HT-29 (cell line): ENCODE measurements at regions not wholly inside any gene's neighbourhood (a gene's known extent, or its start where the extent isn't known, plus 50 kb on each side); places are given as distances from the start of the nearest gene placed in this dataset.
"Not testable (repeated sequence)": the region's sequence is repeated elsewhere in the genome, so short reads cannot be mapped to it uniquely, and the experiment has no call there.

Source experiments
- DNase-seq: peaks from one replicate; pipeline ENCODE4 v3.0.0-alpha.2; 2015; ENCODE audit warnings: low spot score

DNA sequence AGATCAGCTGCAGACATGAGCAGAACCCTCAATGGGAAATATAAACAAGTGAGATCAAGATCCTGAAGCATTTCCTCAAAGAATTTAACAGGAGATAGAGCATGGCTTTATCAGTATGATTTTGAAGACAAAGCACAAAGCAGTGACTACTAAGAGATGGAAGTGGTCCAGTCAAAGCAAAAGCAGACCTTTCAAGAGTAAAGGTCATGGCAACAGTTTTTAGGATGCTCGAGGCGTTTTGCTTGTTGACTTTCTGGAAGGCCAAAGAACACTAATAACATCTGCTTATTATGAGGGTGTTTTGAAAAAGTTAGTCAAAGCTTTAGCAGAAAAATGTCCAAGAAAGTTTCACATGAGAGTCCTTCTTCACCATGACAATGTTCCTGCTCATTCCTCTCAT is 128.5 kb downstream of the KCNE4 start:
- DNase-seq = no peak

DNA sequence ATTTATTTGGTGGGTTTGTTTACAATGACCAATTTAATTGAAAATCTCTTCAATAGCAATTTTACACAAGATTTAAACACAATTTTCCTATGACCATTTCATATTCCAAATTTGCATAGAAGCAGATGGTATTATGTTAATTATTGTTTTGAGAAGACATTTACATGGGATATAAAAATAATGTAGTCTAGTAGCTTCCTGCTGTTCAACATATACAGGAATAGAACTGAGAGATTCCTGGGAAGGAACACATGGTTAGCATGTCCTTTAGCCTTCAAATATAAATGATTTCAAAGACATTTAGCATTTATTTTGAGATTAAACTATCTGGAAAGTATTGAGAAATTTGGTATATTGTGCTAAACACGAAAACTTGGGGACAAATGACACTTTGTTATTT is 129.6 kb downstream of the KCNE4 start:
- no peak for DNase-seq

DNA sequence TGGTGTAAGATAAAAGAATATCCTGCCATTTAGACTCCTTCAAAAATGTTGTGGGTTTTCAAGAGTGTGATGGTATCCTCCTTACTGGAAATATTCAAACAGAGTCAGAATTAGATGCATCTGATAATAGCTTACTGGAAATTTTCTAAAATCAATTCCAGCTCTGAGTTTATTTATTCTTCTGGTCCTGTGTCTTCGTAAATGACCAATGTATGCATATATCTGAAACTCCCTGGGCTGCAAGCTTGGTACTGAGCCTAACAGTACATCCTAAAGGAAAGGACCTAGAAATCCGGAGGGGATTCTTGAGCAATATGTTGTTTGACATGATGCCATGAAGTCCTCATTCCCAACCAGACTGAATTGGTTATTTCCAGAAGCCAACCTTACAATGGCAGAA is 130.4 kb downstream of the KCNE4 start:
- no peak for DNase-seq

DNA sequence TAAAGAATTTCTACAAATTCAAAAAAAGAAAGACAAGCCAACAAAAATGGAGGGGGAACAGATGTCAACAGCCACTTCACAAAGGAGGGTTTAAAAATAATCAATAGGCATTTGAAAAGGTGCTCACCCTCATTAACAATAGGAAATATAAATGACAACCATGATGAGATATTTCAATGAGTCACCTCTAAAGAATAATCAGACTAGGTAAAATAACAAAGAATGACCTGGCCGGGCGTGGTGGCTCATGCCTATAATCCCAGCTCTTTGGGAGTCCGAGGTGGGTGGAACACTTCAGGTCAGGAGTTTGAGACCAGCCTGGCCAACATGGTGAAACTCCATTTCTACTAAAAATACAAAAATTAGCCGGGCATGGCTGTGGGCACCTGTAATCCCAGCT is 133.6 kb downstream of the KCNE4 start:
- DNase-seq = no peak

DNA sequence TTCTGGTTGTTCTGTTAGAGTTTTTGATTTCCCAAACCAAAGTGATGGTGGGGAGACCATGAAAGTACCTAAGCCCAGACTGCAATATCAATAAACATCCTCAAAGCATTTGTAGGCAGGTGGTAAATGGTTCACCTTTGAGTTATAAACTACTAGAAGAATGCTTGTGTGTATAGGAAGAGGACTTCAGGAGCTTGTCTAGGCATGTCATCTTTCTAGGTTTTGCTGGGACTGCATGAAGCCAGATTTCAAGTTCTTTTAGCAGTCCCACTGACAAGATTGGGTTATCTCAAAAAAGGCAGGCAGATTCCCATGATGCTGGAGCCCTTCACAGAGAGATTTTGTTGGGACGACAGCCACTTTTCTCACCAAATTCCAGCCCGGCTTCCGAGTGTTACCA is 135.3 kb downstream of the KCNE4 start:
- DNase-seq = no peak

DNA sequence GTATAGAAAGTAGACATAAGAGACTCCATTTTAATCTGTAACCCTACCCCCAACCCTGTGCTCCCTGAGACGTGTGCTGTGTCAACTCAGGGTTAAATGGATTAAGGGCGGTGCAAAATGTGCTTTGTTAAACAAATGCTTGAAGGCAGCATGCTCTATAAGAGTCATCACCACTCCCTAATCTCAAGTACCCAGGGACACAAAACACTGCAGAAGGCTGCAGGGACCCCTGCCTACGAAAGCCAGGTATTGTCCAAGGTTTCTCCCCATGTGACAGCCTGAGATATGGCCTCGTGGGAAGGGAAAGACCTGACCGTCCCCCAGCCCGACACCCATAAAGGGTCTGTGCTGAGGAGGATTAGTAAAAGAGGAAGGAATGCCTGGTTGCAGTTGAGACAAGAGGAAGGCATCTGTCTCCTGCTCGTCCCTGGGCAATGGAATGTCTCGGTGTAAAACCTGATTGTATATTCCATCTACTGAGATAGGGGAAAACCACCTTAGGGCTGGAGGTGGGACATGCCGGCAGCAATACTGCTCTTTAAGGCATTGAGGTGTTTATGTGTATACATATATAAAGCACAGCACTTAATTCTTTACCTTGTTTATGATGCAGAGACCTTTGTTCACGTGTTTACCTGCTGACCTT is 138.7 kb downstream of the KCNE4 start:
- not testable (repeated sequence) for DNase-seq

DNA sequence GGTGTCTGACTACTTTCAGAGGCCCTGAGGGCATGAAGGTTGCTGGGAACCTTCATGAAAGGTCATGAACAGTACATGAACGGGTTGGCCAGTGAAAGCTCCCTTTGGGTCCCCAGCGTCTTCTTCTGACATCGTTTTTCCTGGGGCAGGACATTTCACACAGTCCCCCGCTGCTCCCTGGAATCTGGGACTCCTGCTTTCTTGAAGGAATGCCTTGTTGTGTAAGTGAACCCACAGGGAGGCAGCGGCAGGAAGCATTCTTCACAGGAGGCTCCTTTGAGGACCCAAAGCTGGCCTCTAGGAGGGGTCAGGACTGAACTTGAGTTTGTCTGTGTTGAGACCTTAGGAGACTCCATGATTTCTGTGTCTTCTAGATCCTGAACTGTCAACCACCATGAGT is 144.3 kb downstream of the KCNE4 start:
- no peak for DNase-seq

DNA sequence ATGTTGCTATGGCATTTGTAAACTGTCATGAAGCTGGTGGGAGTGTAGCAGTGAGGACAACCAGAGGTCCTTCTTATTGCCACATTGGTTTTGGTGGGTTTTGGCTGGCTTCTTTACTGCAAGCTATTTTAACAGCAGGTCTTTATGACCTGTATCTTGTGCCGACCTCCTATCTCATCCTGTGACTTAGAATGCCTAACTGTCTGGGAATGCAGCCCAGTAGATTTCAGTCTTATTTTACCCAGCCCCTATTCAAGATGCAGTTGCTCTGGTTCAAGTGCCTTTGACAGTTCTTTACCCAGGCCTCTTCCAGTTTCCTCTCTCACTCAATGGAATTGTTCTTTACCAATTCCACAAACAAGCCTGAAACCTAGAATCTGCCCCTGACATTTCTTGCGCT is 145.1 kb downstream of the KCNE4 start:
- no peak for DNase-seq

DNA sequence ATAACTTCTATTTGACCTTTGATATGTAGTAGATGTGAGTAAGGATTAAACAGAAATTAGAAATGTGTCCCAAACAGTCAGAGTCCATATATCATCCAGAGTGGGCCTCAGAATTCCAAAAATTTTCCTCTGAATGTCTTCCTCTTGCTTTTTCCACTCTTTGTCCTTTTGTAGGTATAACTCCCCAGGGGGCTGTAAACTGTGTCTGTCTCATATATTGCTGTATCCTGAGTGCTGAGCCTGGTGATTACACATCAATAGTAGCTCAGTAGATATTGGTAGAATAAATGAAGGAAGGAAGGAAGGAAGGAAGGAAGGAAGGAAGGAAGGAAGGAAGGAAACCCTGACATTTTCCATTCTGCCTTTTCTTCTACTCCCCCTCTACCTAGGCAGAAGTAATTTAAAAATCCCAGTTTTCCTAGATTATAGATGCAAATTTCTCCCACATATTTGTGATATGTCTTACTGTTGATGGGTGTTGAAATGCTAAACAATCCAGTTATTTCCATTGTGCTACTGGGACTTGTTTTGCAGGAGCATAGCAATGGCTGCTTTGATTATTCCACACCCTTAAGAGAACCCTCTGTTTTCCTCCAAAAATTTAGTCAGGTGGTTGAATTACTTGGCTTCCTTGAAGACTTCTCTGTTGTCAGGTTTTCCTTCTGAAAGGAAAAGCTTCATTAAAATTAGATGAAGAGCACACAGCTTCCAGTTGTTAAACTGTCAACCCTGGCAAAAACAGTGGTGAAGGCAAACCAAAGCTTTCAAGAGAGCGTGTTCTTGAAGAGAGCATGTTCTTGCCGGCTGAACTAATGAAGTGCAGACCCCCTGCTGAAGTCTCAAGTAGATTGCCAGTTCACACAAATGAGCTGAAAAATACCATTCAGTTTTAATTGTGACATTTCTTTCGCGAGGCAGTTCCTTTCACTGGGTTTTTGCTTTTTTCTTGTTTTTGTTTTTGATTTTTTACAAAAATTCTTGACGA is 147.8 kb downstream of the KCNE4 start:
- DNase-seq = no peak

DNA sequence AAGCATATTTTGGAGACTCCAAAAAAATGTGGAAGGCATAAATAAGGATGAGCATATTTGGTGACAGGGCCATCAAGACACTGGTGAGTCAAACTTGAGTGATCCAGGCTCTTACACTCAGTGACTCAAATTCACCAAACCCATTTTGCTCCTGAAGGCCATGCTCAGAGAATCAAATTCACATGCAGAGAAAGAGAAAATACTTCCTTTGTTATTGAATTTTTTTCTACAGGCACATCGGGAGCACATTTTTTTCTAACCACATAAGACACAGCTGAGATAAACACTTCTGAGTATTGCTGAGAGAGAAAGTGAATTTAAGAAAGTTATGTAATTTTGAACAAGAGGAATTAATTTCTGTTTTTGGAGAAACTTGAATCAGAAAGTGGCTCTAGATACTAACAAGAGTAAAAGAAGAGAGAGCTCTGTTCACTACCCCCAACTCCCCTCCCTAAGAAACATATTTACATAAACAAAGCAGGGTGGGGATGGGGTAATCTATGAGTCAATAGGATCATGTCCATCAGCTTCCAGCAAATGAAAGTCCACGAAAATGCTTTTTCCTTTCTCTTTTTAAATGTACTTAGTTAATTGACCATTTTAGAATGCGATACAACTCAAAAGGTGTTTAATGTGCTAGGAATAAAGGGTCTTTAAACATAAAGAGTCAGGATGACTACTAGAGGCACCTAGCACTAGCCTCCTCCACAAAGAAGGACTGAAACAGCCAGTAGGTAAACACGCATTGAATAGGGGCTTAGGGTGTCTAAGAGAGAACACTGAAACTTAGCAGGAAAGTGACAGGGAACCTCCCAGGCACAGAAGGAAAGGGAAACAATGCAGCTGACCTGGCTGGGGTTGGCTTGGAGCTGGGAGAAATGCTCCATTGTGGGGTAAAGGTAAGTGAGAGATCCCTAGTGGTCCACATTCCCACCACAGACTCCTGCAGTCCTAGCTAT is 152.3 kb downstream of the KCNE4 start:
- DNase-seq = no peak

DNA sequence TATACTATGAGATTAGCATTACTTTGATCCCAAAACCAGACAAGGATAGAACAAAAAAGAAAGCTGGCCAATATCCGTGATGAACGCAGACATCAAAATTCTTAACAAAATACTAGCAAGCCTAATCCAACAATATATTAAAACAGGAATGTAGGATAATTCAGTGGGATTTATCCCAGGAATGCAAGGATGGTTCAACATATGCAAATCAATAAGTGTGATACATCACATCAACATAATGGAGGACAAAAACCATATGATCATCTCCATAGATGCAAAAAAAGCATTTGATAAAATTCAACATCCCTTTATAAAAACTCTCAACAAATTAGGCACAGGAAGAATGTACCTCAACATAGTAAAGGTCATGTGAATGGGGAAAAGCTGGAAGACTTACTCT is 158.5 kb downstream of the KCNE4 start:
- no peak for DNase-seq

DNA sequence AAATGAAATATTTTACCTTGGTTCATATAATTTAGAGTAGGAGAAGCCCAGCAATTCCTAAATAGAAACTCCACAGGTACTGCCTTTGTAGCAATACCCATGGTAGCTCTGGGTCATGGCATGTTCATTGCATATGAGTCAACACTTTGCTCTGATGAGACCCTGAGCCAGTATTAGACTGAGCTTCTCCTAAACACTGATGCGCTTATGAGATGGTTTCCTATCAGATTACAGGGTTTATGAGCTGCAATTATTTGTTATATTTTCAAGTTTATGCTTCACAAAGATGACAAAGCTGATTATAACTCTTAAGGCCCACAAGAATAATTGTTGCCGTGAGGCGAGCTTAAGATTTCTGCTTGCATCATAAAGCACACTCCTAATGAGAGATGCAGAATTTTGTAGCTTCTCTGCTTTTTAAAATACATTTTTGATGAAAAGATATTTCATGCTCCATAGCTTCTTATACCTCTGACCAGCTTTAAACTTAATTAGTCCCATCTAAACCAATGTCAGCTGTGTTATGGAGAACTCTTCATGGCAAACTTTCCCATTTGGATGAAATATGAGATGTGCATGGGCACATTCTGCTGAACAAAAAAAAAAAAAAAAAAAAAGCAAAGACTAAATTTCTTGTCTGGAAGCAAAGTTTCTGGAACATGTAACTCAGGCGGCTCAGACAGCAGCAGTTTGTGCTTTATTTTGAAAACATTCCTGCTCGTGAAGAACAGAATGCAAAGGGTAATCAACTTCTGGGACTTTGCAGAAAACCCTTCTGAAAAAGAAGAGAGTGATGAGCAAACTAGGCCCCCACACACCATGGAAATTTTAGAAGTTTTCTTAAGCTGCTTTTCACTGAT is 162.6 kb downstream of the KCNE4 start:
- DNase-seq = no peak

DNA sequence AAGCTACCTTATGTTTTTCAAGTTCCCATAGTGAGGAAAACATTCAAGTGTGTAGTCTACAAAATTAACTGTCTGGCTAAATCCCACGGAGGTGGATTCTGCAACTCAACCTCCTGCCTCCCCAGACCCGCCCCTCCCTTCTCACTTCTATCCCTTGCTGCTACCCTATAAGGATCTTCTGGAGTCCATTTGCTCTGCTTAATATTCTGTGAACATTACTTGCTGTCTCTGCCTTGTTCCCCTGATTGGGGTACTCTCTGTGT is 163.2 kb downstream of the KCNE4 start:
- no peak for DNase-seq

DNA sequence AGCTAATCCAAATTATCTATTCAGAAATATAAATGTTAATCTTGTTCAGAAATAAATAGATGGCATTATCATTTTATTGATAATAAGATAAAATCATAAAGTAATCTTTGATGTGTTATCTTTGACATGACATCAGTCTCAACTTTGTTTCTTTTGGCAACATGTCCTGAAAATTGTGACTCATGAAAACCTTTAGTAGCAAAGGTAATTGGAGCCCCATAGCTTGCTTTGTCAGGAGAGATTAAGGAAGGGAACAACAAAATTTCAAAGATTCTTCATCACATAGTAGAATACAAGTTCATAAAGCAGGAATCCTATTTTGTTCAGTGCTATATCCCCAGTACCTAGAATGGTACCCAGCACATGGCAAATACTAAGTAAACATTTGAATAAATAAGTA is 165.4 kb downstream of the KCNE4 start:
- no peak for DNase-seq

DNA sequence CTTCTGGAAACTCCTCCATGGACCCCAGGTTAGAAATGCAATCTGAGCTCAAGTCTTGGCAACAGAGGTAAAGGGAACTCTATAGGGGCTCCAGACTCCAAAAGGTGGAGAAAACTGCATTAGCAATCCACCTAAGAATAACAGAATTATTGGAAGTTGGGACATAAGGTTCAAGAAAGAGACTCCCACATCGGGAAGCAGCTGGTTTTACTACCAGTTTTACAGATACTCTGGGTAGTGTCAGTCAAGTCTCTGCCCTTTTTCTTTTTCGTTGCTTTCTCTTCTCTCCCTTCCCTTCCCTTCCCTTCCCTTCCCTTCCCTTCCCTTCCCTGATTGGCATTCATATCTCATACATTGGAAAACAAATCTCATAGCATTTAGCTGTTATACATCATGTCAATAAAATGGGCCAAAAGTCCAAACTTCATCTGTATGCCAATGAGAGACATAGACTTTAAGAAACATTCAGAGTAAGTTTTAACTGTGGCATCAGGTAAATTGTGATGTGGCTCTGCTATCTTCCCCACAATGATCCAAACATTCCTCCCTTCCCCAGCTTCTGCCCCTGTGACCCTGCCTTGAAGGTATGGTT is 166.7 kb downstream of the KCNE4 start:
- no peak for DNase-seq

DNA sequence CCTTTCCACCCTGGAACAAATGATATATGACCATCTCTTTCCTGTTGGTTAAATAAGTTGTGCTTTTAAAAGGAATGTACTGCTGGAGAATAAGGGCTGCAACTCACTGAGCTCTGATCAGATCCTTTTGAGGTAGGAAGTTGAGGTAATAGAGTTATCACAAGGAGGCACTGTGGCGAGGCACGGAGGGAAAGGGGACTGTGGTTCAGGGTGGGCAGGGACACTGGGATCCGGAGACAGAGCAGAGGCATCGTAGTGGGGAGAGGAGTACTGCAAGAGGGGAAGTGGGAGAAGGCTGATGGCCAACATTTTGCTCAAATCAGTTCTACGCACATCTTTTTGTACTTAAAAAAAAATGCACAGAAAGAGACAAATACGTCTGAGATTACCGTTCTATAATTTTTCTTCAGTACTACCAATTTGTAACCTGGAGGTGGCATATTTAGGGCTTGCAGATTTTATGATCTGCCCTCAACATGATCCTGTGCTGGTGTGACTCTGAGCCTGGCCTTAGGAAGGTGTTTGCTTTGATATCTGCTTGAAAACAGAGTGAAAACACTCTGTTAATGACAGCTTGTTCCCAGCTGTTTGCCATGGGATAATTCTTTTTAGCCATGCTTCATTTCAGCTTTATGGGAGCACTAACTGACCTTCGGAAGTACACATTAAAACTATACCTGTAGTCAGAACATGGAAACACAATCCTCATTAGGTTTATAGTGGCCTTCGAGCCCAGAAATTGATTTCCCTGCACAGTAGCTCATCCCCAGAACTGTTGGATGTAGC is 168.1 kb downstream of the KCNE4 start:
- no peak for DNase-seq

DNA sequence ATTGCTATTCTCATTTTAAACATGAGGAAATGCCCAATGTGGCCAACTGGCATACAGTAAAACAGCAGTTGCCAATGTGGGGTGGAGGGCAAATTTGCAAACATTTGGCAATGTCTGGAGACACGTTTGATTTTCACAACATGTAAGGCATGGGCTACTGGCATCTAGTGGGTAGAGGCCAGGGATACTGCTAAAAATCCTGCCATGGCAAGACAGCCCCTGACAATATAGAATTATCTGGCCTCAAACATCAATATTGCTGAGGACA is 168.6 kb downstream of the KCNE4 start:
- DNase-seq = no peak

DNA sequence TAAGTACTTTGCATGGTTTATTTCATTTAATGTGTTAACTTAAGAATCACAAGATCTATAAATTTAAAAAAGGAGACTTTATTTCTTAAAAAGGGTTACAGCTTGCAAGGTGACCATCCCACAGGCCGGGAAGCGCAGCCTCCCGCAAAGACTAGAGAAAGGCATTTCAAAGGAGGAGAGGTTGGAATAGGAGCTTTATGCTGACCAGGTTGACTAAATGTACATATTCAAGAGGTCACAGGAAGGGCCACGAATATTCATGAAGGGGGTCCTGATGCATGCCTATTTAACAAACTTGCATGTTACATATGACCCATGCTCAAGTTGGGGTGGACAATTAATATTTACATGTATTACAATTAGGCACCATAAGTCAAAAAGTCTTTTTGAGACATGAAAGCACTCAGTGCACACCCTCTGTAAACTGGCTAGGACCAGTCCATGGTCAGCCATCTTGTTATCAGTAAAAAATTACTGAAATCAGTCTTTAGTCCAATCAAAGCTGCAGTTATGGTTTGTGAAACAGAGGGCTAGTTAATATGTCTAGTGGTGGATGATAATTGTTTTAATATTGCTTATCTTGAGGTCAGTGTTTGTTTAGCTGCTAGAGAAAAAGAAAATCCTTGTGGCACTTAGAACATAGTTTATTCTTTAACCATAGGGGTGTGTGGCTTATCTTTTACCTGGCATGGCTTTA is 169.3 kb downstream of the KCNE4 start:
- DNase-seq = no peak

DNA sequence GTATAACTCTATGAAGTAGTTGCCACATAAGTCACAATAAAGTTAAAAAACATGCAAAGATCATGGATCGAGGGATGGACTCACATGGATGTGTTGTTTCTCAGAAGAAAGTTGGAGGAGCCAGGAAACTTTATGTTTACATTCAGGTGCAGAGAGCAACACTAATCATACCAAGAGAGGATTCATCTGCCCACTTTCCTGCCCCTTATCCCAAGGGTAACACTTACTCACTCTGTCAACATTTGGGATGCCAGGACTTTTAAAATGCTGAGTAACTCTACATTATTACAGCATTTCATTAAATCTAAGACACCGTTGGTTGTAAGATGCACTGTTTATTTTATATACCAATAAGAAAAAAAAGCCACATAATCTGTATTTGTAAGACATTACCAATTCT is 170.4 kb downstream of the KCNE4 start:
- DNase-seq = no peak

DNA sequence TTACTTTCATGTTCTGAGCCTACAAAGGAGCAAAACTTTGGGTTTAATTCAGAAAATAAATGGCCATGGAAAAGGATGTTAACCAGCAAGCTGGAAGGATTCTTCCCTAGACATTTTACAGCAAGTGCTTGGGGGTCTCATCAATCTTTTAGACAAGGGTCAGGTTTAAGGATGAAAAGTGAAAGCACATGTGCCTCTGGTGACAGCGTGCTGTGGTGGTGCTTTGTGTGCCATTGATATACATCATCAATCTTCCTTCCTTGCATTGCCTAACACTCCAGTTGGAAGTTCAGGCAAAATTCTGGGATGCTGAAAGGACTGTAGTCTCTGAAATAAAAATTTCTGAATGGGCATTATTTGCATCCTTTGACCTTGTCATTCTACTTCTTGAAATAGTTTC is 171.2 kb downstream of the KCNE4 start:
- DNase-seq = no peak
